GM12878 (cell line): ENCODE measurements at regions not wholly inside any gene's neighbourhood (a gene's known extent, or its start where the extent isn't known, plus 50 kb on each side); places are given as distances from the start of the nearest gene placed in this dataset.

ENCODE experiments used
- ATAC-seq: fragments of 200-7000 bp; cut with Tn5 transposase; 3 replicates; pipeline ENCODE4 v1.9.1; 2020; ENCODE audit warnings: mild to moderate bottlenecking, moderate library complexity
- BruUV-seq: library from RNA; stranded (reverse); fragments of 400-500 nt; replicated peaks from 2 replicates; lab custom pipeline; 2021; lab: Mats Ljungman, UMichigan
- CTCF ChIA-PET: fragments of 300-600 bp; sonication (Branson Sonifier 250); formaldehyde crosslinking; extraction: SDS; loops from one replicate; lab custom pipeline; 2021; ENCODE audit warnings: inconsistent platforms; lab: Yijun Ruan, JAX
- POLR2A ChIA-PET: fragments of 350-600 bp; formaldehyde crosslinking; extraction: SDS; loops from one replicate; lab custom pipeline; 2021; ENCODE audit warnings: inconsistent platforms; lab: Charles Lee
- RAD21 ChIA-PET: fragments of 300-600 bp; sonication (Branson Sonifier 250); formaldehyde crosslinking; loops from one replicate; lab custom pipeline; 2023; ENCODE audit warnings: antibody characterized with exemption; ENCODE audit not compliant: unreplicated experiment; lab: Charles Lee
- SMC1A ChIA-PET: fragments of 300-600 bp; sonication (Branson Sonifier 250); formaldehyde crosslinking; loops from one replicate; lab custom pipeline; 2023; ENCODE audit not compliant: unreplicated experiment, uncharacterized antibody; lab: Charles Lee
- DNase-seq: peaks from one replicate; pipeline ENCODE4 v3.0.0-alpha.2; 2011; ENCODE audit warnings: low read depth, low spot score
- FAIRE-seq: peaks from 3 replicates; lab custom pipeline; 2011; peaks lifted over from hg19 to GRCh38; lab: Jason Lieb, UNC
- H2AFZ ChIP-seq: 2 replicates; pipeline ENCODE4 v1.6.0; 2011; ENCODE audit warnings: low read depth, low read length, control low read depth; ENCODE audit not compliant: control insufficient read depth
- H3K27ac ChIP-seq: 2 replicates; pipeline ENCODE4 v1.5.1; 2011; ENCODE audit warnings: control low read depth; ENCODE audit not compliant: control insufficient read depth, insufficient read depth
- H3K27me3 ChIP-seq, 2 experiments: replicated peaks in 1 of 2; 2 replicates each; pipeline versions ENCODE4 v1.6.0 to v1.6.1; 2011; ENCODE audit warnings: low read length in 1 of 2; ENCODE audit not compliant: control insufficient read depth in 2 of 2, insufficient read depth in 2 of 2
- H3K36me3 ChIP-seq, 2 experiments: 2 replicates each; pipeline ENCODE4 v1.5.1; 2011; ENCODE audit warnings: low read length in 1 of 2; ENCODE audit not compliant: control insufficient read depth in 2 of 2, insufficient read depth in 2 of 2
- H3K4me1 ChIP-seq: 2 replicates; pipeline ENCODE4 v1.6.1; 2011; ENCODE audit warnings: mild to moderate bottlenecking, low read length, moderate library complexity, mixed read lengths; ENCODE audit not compliant: control insufficient read depth, insufficient read depth
- H3K4me2 ChIP-seq: 2 replicates; pipeline ENCODE4 v1.6.0; 2011; ENCODE audit warnings: control low read depth; ENCODE audit not compliant: control insufficient read depth, insufficient read depth
- H3K4me3 ChIP-seq: fragments of 200-600 bp; sonication (generic); 2 replicates; pipeline ENCODE4 v1.5.1; 2016
- H3K79me2 ChIP-seq: 2 replicates; pipeline ENCODE4 v1.6.0; 2011; ENCODE audit warnings: low read length; ENCODE audit not compliant: control insufficient read depth, insufficient read depth
- H3K9ac ChIP-seq: 2 replicates; pipeline ENCODE4 v1.8.0; 2011; ENCODE audit warnings: low read length, control low read depth, mixed read lengths; ENCODE audit not compliant: control insufficient read depth, insufficient read depth
- H3K9me3 ChIP-seq: replicated peaks from 3 replicates; pipeline ENCODE4 v1.5.1; 2011; ENCODE audit warnings: mild to moderate bottlenecking, low read length; ENCODE audit not compliant: control insufficient read depth, insufficient read depth
- H4K20me1 ChIP-seq: 2 replicates; pipeline ENCODE4 v1.6.0; 2011; ENCODE audit not compliant: control insufficient read depth, insufficient read depth
- BACH1 ChIP-seq: fragments of 450-650 bp; IDR thresholded peaks from 2 replicates; pipeline ENCODE4 v1.6.1; 2017; ENCODE audit warnings: mild to moderate bottlenecking, borderline replicate concordance
- ETV6 ChIP-seq, 2 experiments: fragments of 450-650 bp in 1 of 2; IDR thresholded peaks in 1 of 2; conservative IDR thresholded peaks in 1 of 2; 2 replicates each; pipeline ENCODE4 v1.6.1; 2014; ENCODE audit warnings: antibody characterized with exemption in 1 of 2, borderline replicate concordance in 1 of 2, low read depth in 1 of 2, mild to moderate bottlenecking in 1 of 2, moderate library complexity in 1 of 2
- MXI1 ChIP-seq: fragments of 150-350 bp; IDR thresholded peaks from 2 replicates; pipeline ENCODE4 v1.6.1; 2011; ENCODE audit warnings: low read depth, mild to moderate bottlenecking, inconsistent platforms, low read length, improper control_type of control experiment
- NFIC ChIP-seq: IDR thresholded peaks from 2 replicates; pipeline ENCODE4 v1.6.1; 2012; ENCODE audit warnings: low read depth, mild to moderate bottlenecking, inconsistent platforms, low read length, moderate library complexity
- RAD21 ChIP-seq: IDR thresholded peaks from 2 replicates; pipeline ENCODE4 v1.6.1; 2011; ENCODE audit warnings: mild to moderate bottlenecking, low read depth, low read length, moderate library complexity; ENCODE audit not compliant: insufficient read depth
- SMAD1 ChIP-seq: fragments of 450-650 bp; IDR thresholded peaks from 2 replicates; pipeline ENCODE4 v1.6.1; 2018; ENCODE audit warnings: mild to moderate bottlenecking, low read depth; ENCODE audit not compliant: partially characterized antibody
- SUZ12 ChIP-seq: fragments of 200-600 bp; sonication (generic); IDR thresholded peaks from one replicate; pipeline ENCODE4 v1.6.1; 2018; ENCODE audit warnings: antibody characterized with exemption, mild to moderate bottlenecking; ENCODE audit not compliant: unreplicated experiment
- WGBS: methylation state at CpG from one replicate; pipeline ENCODE4 v1.1.6; 2016; ENCODE audit warnings: low lambda C conversion rate; ENCODE audit not compliant: insufficient replicate concordance, insufficient coverage; ENCODE audit errors: missing lambda C conversion rate; 5-methylcytosine and 5-hydroxymethylcytosine counted together
- in situ Hi-C: fragments of 300-500 bp; cut with MboI; formaldehyde crosslinking; loops from 9 replicates; pipeline ENCODE4 v1.14.3; 2018; ENCODE audit warnings: mixed read lengths
- intact Hi-C: fragments of 100-400 bp; cut with micrococcal nuclease; formaldehyde crosslinking; loops from one replicate; pipeline ENCODE4 v1.14.2; 2022; ENCODE audit not compliant: unreplicated experiment
- TF ChIP-seq, protein P1 (sequence below): fragments of 450-650 bp; IDR thresholded peaks from 2 replicates; pipeline ENCODE4 v1.6.1; 2017; ENCODE audit warnings: borderline replicate concordance
- TF ChIP-seq, protein P2 (sequence below): fragments of 450-650 bp; IDR thresholded peaks from 2 replicates; pipeline ENCODE4 v1.6.1; 2014; ENCODE audit warnings: mild to moderate bottlenecking
- TF ChIP-seq, protein P3 (sequence below): IDR thresholded peaks from 2 replicates; pipeline ENCODE4 v1.6.1; 2011; ENCODE audit warnings: borderline replicate concordance, low read depth, mild to moderate bottlenecking, moderate library complexity, low read length; ENCODE audit not compliant: insufficient read depth, poor library complexity, severe bottlenecking

DNA sequence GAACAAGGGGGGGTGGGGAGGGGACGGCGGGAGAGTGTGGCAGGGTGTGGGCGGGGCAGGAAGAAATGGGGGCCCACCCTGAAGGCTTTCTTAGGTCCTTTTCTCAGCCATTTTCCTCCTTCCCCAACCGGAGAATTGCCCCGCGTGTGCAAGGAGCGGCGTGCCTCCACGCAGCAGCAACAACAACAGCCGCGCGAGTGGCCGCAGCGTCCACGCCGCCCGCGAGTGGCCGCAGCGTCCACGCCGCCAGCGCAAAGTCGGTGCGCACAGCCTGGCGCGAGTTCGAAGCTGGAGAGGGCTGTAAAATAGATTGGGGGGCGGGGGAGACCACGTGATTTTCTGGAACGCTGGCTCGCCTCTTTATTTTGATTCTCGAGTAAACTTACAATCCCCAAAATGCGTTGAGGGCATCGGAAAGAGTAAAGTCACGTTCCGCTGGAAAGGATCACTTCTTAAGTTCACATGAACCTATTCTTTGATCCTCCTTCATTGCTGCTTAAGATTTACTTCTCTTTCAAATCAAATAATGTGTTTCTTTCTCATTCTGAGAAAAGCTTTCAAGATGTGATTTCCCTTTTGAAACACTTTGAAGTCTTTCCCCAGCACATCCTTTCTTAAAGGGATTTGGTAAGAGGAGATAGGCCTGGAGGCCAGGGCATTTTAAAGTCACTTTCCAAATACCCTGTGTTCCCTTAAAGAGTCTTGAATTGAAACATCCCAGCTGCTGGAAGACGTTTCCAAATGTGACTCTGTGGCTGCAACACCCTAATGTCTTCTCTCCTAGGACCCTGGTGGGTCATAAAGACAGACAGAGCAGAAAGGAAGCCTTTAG lies 66.7 kb upstream of the ZNF217 start (continued):
- TF ChIP-seq, protein P1, sequence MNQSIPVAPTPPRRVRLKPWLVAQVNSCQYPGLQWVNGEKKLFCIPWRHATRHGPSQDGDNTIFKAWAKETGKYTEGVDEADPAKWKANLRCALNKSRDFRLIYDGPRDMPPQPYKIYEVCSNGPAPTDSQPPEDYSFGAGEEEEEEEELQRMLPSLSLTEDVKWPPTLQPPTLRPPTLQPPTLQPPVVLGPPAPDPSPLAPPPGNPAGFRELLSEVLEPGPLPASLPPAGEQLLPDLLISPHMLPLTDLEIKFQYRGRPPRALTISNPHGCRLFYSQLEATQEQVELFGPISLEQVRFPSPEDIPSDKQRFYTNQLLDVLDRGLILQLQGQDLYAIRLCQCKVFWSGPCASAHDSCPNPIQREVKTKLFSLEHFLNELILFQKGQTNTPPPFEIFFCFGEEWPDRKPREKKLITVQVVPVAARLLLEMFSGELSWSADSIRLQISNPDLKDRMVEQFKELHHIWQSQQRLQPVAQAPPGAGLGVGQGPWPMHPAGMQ = no peak
- TF ChIP-seq MXI1 = peak; percentile 14; the same call in 1 of the 2 replicates
- no peak for TF ChIP-seq SUZ12
- TF ChIP-seq SMAD1 = peak; percentile 43
- peak; percentile 77 for TF ChIP-seq BACH1
- TF ChIP-seq, protein P2, sequence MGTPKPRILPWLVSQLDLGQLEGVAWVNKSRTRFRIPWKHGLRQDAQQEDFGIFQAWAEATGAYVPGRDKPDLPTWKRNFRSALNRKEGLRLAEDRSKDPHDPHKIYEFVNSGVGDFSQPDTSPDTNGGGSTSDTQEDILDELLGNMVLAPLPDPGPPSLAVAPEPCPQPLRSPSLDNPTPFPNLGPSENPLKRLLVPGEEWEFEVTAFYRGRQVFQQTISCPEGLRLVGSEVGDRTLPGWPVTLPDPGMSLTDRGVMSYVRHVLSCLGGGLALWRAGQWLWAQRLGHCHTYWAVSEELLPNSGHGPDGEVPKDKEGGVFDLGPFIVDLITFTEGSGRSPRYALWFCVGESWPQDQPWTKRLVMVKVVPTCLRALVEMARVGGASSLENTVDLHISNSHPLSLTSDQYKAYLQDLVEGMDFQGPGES = no peak

DNA sequence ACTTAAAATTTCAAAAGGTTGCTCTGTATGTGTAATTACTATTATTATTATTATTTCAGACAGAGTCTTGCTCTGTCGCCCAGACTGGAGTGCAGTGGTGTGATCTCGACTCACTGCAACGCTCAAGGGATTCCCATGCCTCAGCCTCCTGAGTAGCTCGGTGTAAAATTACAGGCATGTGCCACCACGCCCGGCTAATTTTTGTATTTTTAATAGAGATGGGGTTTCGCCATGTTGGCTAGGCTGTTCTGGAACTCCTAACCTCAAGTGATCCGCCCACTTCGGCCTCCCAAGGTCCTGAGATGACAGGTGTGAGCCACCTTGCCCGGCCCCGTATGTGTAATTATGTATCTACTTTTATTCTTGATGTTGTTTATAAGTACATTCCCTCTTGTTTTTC lies 65.3 kb upstream of the ZNF217 start:
- ATAC-seq (no peak), DNase-seq (no peak), FAIRE-seq (no peak)
- no peaks in the 10 kb centered on the region for H3K36me3 ChIP-seq
- BruUV-seq = no TSS peak
- no peak overlapping the region for H2AFZ ChIP-seq
- peaks cover 1% of the 10 kb centered on the region; the same call in 1 of the 3 replicates for H3K9me3 ChIP-seq
- CTCF ChIA-PET = interaction anchor here (0.8 to 1.6 kb wide), 10 partner anchors 12 to 273 kb away, joined by 3 to 6 read pairs (median 3); no protein-coding TSS in a partner anchor
- SMC1A ChIA-PET = interaction anchor here (0.6 to 12.4 kb wide), 18 partner anchors 8 to 281 kb away, joined by 3 to 149 read pairs (median 6); no protein-coding TSS in a partner anchor
- in situ Hi-C loops = no loop called here
- POLR2A ChIA-PET = interaction anchor here (0.5 to 3.4 kb wide), 9 partner anchors 24 to 549 kb away, joined by 3 to 20 read pairs (median 4); no protein-coding TSS in a partner anchor
- no peak overlapping the region for H3K4me2 ChIP-seq
- no peaks in the 10 kb centered on the region for H3K27me3 ChIP-seq
- RAD21 ChIA-PET = interaction anchor here (0.8 to 3.7 kb wide), 17 partner anchors 10 to 281 kb away, joined by 3 to 30 read pairs (median 10); no protein-coding TSS in a partner anchor
- H3K9ac ChIP-seq = no peak overlapping the region
- H3K4me3 ChIP-seq = no peak overlapping the region
- peaks cover 2% of the 10 kb centered on the region; the same call in 1 of the 2 replicates for H3K79me2 ChIP-seq
- H3K27ac ChIP-seq = no peak overlapping the region
- intact Hi-C loops = loop anchor here (5.0 to 10.0 kb wide), 4 partner anchors 78 to 406 kb away; no protein-coding TSS in a partner anchor
- 88% methylated on average over 11 of the region's 11 CpGs for WGBS
- no peaks in the 10 kb centered on the region for H4K20me1 ChIP-seq
- peaks cover 72% of the 10 kb centered on the region for H3K4me1 ChIP-seq
- TF ChIP-seq, protein P3, sequence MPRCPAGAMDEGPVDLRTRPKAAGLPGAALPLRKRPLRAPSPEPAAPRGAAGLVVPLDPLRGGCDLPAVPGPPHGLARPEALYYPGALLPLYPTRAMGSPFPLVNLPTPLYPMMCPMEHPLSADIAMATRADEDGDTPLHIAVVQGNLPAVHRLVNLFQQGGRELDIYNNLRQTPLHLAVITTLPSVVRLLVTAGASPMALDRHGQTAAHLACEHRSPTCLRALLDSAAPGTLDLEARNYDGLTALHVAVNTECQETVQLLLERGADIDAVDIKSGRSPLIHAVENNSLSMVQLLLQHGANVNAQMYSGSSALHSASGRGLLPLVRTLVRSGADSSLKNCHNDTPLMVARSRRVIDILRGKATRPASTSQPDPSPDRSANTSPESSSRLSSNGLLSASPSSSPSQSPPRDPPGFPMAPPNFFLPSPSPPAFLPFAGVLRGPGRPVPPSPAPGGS = peak; percentile 15
- TF ChIP-seq RAD21 = no peak
- TF ChIP-seq ETV6 (conservative IDR thresholded peaks at IDR 0.05 in 1 of 2, IDR thresholded peaks at IDR 0.05 in 1 of 2; ENCODE audit: borderline replicate concordance in 1 of 2, low read depth in 1 of 2) = peak in 1 of 2 experiments; percentile 89; a peak in 1 of 4 replicates
- TF ChIP-seq NFIC = peak; percentile 33; the same call in 1 of the 2 replicates
